ENCODE measurements at regions not wholly inside any gene's neighbourhood (a gene's known extent, or its start where the extent isn't known, plus 50 kb on each side); places are given as distances from the start of the nearest gene placed in this dataset.
"Not testable (repeated sequence)": the region's sequence is repeated elsewhere in the genome, so short reads cannot be mapped to it uniquely, and the experiment has no call there.

- peak overlapping the region; percentile 43 for H3K27ac ChIP-seq (ENCODE audit: low read length)
- peaks cover 30% of the 10 kb centered on the region for H3K4me1 ChIP-seq (ENCODE audit: low read length)
- peak; percentile 51 for DNase-seq
- H3K4me3 ChIP-seq (ENCODE audit: low read length) = no peak overlapping the region
- no peaks in the 10 kb centered on the region for H4K20me1 ChIP-seq (ENCODE audit: insufficient read depth, low read depth, low read length)
- no peaks in the 10 kb centered on the region for H3K9me3 ChIP-seq (ENCODE audit: low read length)
- peak overlapping the region; percentile 10 for H3K4me2 ChIP-seq (ENCODE audit: low read depth, low read length, poor library complexity, severe bottlenecking)
- no peaks in the 10 kb centered on the region for H3K27me3 ChIP-seq (ENCODE audit: low read length)
- no peaks in the 10 kb centered on the region for H3K79me2 ChIP-seq (ENCODE audit: low read length)
- no peak overlapping the region for H2AFZ ChIP-seq (ENCODE audit: low read length)
- H3K36me3 ChIP-seq (ENCODE audit: insufficient read depth, low read length) = no peaks in the 10 kb centered on the region
- peak overlapping the region; percentile 2; the same call in 1 of the 2 replicates for H3K9ac ChIP-seq (ENCODE audit: low read length)
- no peaks in the 10 kb centered on the region for H3K9me2 ChIP-seq (replicated peaks; ENCODE audit: insufficient read depth, low read length)
Measured at GRCh38 chr1:87410776-87411480, 82.2 kb downstream of the LMO4 start.

GRCh38 chr1:87413846-87414245 lies 85.2 kb downstream of the LMO4 start:
- not testable (repeated sequence) for H3K4me3 ChIP-seq (ENCODE audit: low read length); H3K27me3 ChIP-seq (ENCODE audit: low read length); H4K20me1 ChIP-seq (ENCODE audit: insufficient read depth, low read depth, low read length); H3K9me2 ChIP-seq (replicated peaks; ENCODE audit: insufficient read depth, low read length); H3K4me2 ChIP-seq (ENCODE audit: low read depth, low read length, poor library complexity, severe bottlenecking); H3K9me3 ChIP-seq (ENCODE audit: low read length); H3K79me2 ChIP-seq (ENCODE audit: low read length); H2AFZ ChIP-seq (ENCODE audit: low read length); H3K27ac ChIP-seq (ENCODE audit: low read length); H3K36me3 ChIP-seq (ENCODE audit: insufficient read depth, low read length); H3K9ac ChIP-seq (ENCODE audit: low read length); DNase-seq
- H3K4me1 ChIP-seq (ENCODE audit: low read length) = peaks cover 30% of the 10 kb centered on the region

- Histone ChIP-seq H3K9ac (ENCODE audit: low read length) (no peak overlapping the region), H3K4me3 (ENCODE audit: low read length) (no peak overlapping the region), H3K4me2 (ENCODE audit: low read depth, low read length, poor library complexity, severe bottlenecking) (no peak overlapping the region), H3K9me3 (ENCODE audit: low read length) (no peaks in the 10 kb centered on the region), H3K27ac (ENCODE audit: low read length) (no peak overlapping the region), H3K9me2 (replicated peaks; ENCODE audit: insufficient read depth, low read length) (no peaks in the 10 kb centered on the region), H3K4me1 (ENCODE audit: low read length) (peaks cover 2% of the 10 kb centered on the region; the same call in 1 of the 2 replicates), H4K20me1 (ENCODE audit: insufficient read depth, low read depth, low read length) (no peaks in the 10 kb centered on the region), H3K27me3 (ENCODE audit: low read length) (no peaks in the 10 kb centered on the region), H3K36me3 (ENCODE audit: insufficient read depth, low read length) (no peaks in the 10 kb centered on the region), H3K79me2 (ENCODE audit: low read length) (no peaks in the 10 kb centered on the region), H2AFZ (ENCODE audit: low read length) (no peak overlapping the region)
- DNase-seq = no peak
Measured at GRCh38 chr1:87418048-87418447, 89.4 kb downstream of the LMO4 start.

- Histone ChIP-seq H3K27me3 (ENCODE audit: low read length) (no peaks in the 10 kb centered on the region), H3K4me1 (ENCODE audit: low read length) (no peaks in the 10 kb centered on the region), H2AFZ (ENCODE audit: low read length) (no peak overlapping the region), H3K79me2 (ENCODE audit: low read length) (no peaks in the 10 kb centered on the region), H3K27ac (ENCODE audit: low read length) (no peak overlapping the region), H3K9me2 (replicated peaks; ENCODE audit: insufficient read depth, low read length) (no peaks in the 10 kb centered on the region), H3K4me3 (ENCODE audit: low read length) (no peak overlapping the region), H3K9me3 (ENCODE audit: low read length) (no peaks in the 10 kb centered on the region), H3K4me2 (ENCODE audit: low read depth, low read length, poor library complexity, severe bottlenecking) (no peak overlapping the region), H3K36me3 (ENCODE audit: insufficient read depth, low read length) (no peaks in the 10 kb centered on the region), H4K20me1 (ENCODE audit: insufficient read depth, low read depth, low read length) (no peaks in the 10 kb centered on the region), H3K9ac (ENCODE audit: low read length) (no peak overlapping the region)
- DNase-seq = no peak
Measured at GRCh38 chr1:87421809-87422208, 93.1 kb downstream of the LMO4 start.

DNA sequence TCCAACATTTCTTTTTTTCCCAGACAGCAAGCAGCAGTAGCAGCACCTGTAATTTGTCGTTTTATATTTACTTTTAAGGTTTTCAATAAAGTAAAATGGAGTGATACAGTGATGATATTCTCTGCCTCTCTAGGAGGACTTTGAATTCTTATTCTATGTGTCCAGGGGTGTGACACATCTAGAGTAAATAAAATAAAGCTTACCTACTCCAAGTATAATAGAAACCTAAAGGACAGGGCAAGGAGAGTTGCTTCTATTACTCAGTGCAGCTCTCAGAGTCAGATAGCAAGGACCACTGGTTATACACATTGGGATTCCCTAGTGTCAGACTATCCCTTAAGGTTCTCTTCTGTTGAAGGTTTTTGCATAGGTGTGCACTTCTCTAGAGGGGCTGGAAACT lies 95.9 kb downstream of the LMO4 start:
- Histone ChIP-seq H3K27ac (ENCODE audit: low read length) (no peak overlapping the region), H3K4me3 (ENCODE audit: low read length) (no peak overlapping the region), H3K79me2 (ENCODE audit: low read length) (no peaks in the 10 kb centered on the region), H2AFZ (ENCODE audit: low read length) (no peak overlapping the region), H3K4me2 (ENCODE audit: low read depth, low read length, poor library complexity, severe bottlenecking) (no peak overlapping the region), H3K9me2 (replicated peaks; ENCODE audit: insufficient read depth, low read length) (no peaks in the 10 kb centered on the region), H3K4me1 (ENCODE audit: low read length) (no peaks in the 10 kb centered on the region), H3K27me3 (ENCODE audit: low read length) (no peaks in the 10 kb centered on the region), H3K9me3 (ENCODE audit: low read length) (no peaks in the 10 kb centered on the region), H3K36me3 (ENCODE audit: insufficient read depth, low read length) (no peaks in the 10 kb centered on the region), H4K20me1 (ENCODE audit: insufficient read depth, low read depth, low read length) (no peaks in the 10 kb centered on the region), H3K9ac (ENCODE audit: low read length) (no peak overlapping the region)
- DNase-seq = no peak

- Histone ChIP-seq H3K79me2 (ENCODE audit: low read length) (no peaks in the 10 kb centered on the region), H3K4me1 (ENCODE audit: low read length) (no peaks in the 10 kb centered on the region), H3K4me3 (ENCODE audit: low read length) (no peak overlapping the region), H3K9ac (ENCODE audit: low read length) (no peak overlapping the region), H3K9me3 (ENCODE audit: low read length) (no peaks in the 10 kb centered on the region), H3K36me3 (ENCODE audit: insufficient read depth, low read length) (no peaks in the 10 kb centered on the region), H3K27ac (ENCODE audit: low read length) (no peak overlapping the region), H2AFZ (ENCODE audit: low read length) (no peak overlapping the region), H3K27me3 (ENCODE audit: low read length) (no peaks in the 10 kb centered on the region), H3K4me2 (ENCODE audit: low read depth, low read length, poor library complexity, severe bottlenecking) (no peak overlapping the region), H3K9me2 (replicated peaks; ENCODE audit: insufficient read depth, low read length) (no peaks in the 10 kb centered on the region), H4K20me1 (ENCODE audit: insufficient read depth, low read depth, low read length) (no peaks in the 10 kb centered on the region)
- DNase-seq = no peak
Measured at GRCh38 chr1:87426463-87427249, 98.0 kb downstream of the LMO4 start.

DNA sequence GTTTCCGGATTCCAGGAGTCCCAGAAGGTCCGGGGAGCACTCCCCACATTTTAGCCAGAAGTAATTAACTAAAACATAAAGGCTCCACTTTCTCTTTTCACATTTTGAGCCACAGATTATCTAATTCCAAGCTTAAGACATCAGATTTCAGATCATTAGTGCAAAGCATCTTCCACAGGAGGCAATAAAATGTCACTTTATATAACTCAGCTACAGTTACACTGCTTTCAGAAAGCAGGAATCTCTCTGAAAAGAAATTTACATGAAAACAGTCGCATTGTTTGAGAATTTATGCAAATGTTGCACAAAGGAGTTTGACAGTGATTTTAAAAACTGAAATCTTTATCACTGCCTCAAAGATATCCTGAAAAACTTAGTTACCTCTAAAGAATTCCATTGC lies 99.7 kb downstream of the LMO4 start:
- no peak overlapping the region for H3K27ac ChIP-seq (ENCODE audit: low read length)
- no peaks in the 10 kb centered on the region for H3K4me1 ChIP-seq (ENCODE audit: low read length)
- H3K27me3 ChIP-seq (ENCODE audit: low read length) = no peaks in the 10 kb centered on the region
- no peaks in the 10 kb centered on the region for H3K36me3 ChIP-seq (ENCODE audit: insufficient read depth, low read length)
- H4K20me1 ChIP-seq (ENCODE audit: insufficient read depth, low read depth, low read length) = no peaks in the 10 kb centered on the region
- no peak overlapping the region for H3K9ac ChIP-seq (ENCODE audit: low read length)
- H2AFZ ChIP-seq (ENCODE audit: low read length) = no peak overlapping the region
- no peaks in the 10 kb centered on the region for H3K9me3 ChIP-seq (ENCODE audit: low read length)
- no peak for DNase-seq
- H3K79me2 ChIP-seq (ENCODE audit: low read length) = no peaks in the 10 kb centered on the region
- H3K4me2 ChIP-seq (ENCODE audit: low read depth, low read length, poor library complexity, severe bottlenecking) = no peak overlapping the region
- H3K9me2 ChIP-seq (replicated peaks; ENCODE audit: insufficient read depth, low read length) = no peaks in the 10 kb centered on the region
- H3K4me3 ChIP-seq (ENCODE audit: low read length) = no peak overlapping the region

GRCh38 chr1:87428883-87429282 lies 100.2 kb downstream of the LMO4 start:
- no peak overlapping the region for H3K9ac ChIP-seq (ENCODE audit: low read length)
- no peaks in the 10 kb centered on the region for H3K79me2 ChIP-seq (ENCODE audit: low read length)
- no peaks in the 10 kb centered on the region for H3K4me1 ChIP-seq (ENCODE audit: low read length)
- no peak overlapping the region for H3K4me3 ChIP-seq (ENCODE audit: low read length)
- no peak overlapping the region for H3K4me2 ChIP-seq (ENCODE audit: low read depth, low read length, poor library complexity, severe bottlenecking)
- no peaks in the 10 kb centered on the region for H4K20me1 ChIP-seq (ENCODE audit: insufficient read depth, low read depth, low read length)
- H2AFZ ChIP-seq (ENCODE audit: low read length) = no peak overlapping the region
- no peaks in the 10 kb centered on the region for H3K36me3 ChIP-seq (ENCODE audit: insufficient read depth, low read length)
- H3K9me3 ChIP-seq (ENCODE audit: low read length) = no peaks in the 10 kb centered on the region
- DNase-seq = no peak
- no peak overlapping the region for H3K27ac ChIP-seq (ENCODE audit: low read length)
- no peaks in the 10 kb centered on the region for H3K9me2 ChIP-seq (replicated peaks; ENCODE audit: insufficient read depth, low read length)
- H3K27me3 ChIP-seq (ENCODE audit: low read length) = no peaks in the 10 kb centered on the region
